ENCODE measurements at regions not wholly inside any gene's neighbourhood (a gene's known extent, or its start where the extent isn't known, plus 50 kb on each side); places are given as distances from the start of the nearest gene placed in this dataset.

DNA sequence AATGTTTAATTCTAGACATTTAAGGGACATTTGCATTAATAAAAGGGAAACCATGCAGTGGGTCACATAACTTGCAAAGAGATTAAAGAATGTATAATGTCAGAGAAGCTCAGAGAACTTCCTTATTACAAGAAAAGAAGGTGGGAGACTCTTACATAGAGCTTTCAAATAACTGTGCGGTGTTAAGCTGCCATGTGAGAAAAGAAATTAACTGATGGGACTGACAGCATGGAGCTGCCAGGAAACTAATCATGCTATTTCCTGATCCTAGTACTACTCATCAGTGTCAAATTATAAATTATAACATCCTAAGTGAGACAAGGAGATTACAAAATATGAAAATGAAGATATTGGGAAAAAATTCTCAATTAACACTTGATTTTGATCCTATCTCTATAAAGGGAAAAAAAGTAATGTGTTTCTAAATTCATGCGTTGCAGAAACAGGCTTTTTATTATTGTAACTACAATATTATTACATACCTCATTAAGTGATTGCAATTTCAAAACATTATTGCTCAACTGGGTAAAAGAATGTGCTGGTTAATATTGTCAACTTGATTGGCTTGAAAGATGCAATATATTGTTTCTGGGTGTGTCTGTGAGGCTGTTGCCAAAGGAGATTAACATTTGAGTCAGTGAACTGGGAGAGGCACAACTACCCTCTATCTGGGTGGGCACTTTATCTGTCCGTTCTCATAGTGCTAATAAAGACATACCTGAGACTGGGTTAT is 609.5 kb upstream of the NUDT12 start:
- no peak for TF ChIP-seq TEAD4 (IDR thresholded peaks at IDR 0.05)
- no peak for TF ChIP-seq FOXM1 (IDR thresholded peaks at IDR 0.05; ENCODE audit: borderline replicate concordance, low read depth)
- no peak for TF ChIP-seq RAD21 (IDR thresholded peaks at IDR 0.05; ENCODE audit: low read depth)
- no peak for TF ChIP-seq CREB1 (IDR thresholded peaks at IDR 0.05; ENCODE audit: low read depth)
- TF ChIP-seq CEBPB (IDR thresholded peaks at IDR 0.05) = no peak
- TF ChIP-seq, protein P1, sequence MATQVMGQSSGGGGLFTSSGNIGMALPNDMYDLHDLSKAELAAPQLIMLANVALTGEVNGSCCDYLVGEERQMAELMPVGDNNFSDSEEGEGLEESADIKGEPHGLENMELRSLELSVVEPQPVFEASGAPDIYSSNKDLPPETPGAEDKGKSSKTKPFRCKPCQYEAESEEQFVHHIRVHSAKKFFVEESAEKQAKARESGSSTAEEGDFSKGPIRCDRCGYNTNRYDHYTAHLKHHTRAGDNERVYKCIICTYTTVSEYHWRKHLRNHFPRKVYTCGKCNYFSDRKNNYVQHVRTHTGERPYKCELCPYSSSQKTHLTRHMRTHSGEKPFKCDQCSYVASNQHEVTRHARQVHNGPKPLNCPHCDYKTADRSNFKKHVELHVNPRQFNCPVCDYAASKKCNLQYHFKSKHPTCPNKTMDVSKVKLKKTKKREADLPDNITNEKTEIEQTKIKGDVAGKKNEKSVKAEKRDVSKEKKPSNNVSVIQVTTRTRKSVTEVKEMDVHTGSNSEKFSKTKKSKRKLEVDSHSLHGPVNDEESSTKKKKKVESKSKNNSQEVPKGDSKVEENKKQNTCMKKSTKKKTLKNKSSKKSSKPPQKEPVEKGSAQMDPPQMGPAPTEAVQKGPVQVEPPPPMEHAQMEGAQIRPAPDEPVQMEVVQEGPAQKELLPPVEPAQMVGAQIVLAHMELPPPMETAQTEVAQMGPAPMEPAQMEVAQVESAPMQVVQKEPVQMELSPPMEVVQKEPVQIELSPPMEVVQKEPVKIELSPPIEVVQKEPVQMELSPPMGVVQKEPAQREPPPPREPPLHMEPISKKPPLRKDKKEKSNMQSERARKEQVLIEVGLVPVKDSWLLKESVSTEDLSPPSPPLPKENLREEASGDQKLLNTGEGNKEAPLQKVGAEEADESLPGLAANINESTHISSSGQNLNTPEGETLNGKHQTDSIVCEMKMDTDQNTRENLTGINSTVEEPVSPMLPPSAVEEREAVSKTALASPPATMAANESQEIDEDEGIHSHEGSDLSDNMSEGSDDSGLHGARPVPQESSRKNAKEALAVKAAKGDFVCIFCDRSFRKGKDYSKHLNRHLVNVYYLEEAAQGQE (IDR thresholded peaks at IDR 0.05; ENCODE audit: low read depth) = no peak
- no peak for TF ChIP-seq YY1 (IDR thresholded peaks at IDR 0.05; ENCODE audit: low read depth)
- no peak for TF ChIP-seq EP300 (IDR thresholded peaks at IDR 0.05; ENCODE audit: borderline replicate concordance)
- TF ChIP-seq NFIC (IDR thresholded peaks at IDR 0.05) = no peak

- TF ChIP-seq MAX (IDR thresholded peaks at IDR 0.05) (no peak), EP300 (IDR thresholded peaks at IDR 0.05; ENCODE audit: borderline replicate concordance) (no peak), CREB1 (IDR thresholded peaks at IDR 0.05; ENCODE audit: low read depth) (no peak), TAF1 (IDR thresholded peaks at IDR 0.05; ENCODE audit: low read depth) (no peak), TCF12 (IDR thresholded peaks at IDR 0.05; ENCODE audit: low read depth) (no peak), RAD21 (IDR thresholded peaks at IDR 0.05; ENCODE audit: low read depth) (no peak), ZBTB7A (IDR thresholded peaks at IDR 0.05; ENCODE audit: low read depth) (no peak), USF1 (IDR thresholded peaks at IDR 0.05) (no peak), YY1 (IDR thresholded peaks at IDR 0.05; ENCODE audit: low read depth) (no peak), CEBPB (IDR thresholded peaks at IDR 0.05) (no peak), EGR1 (IDR thresholded peaks at IDR 0.05) (no peak), FOXM1 (IDR thresholded peaks at IDR 0.05; ENCODE audit: borderline replicate concordance, low read depth) (no peak), TEAD4 (IDR thresholded peaks at IDR 0.05) (no peak), NFIC (IDR thresholded peaks at IDR 0.05) (no peak)
- TF ChIP-seq, protein P1 (IDR thresholded peaks at IDR 0.05; ENCODE audit: low read depth) = no peak
These were observed 608.3 kb upstream of the NUDT12 start for GRCh38 chr5:104170926-104171325.

DNA sequence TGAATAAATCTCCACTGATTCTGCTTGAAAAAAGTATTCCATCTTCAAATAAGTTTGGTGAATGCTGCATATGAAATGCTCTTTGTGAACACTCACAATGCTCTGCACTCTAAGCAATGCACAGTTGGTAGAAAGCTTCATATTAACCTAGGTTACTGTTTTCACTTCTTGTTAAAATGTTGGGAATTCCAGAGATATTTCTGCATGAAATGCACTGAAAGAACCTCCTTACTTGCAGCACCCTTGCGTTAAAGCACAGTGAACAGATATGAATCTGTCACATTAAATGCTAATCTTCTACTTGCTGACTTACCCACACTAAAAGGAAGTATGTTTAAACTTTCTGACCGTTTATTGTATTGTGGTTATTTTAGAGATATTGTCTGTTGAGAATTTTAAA is 584.1 kb upstream of the NUDT12 start:
- TF ChIP-seq TAF1 (IDR thresholded peaks at IDR 0.05; ENCODE audit: low read depth) = no peak
- no peak for TF ChIP-seq MAX (IDR thresholded peaks at IDR 0.05)
- no peak for TF ChIP-seq EP300 (IDR thresholded peaks at IDR 0.05; ENCODE audit: borderline replicate concordance)
- TF ChIP-seq CREB1 (IDR thresholded peaks at IDR 0.05; ENCODE audit: low read depth) = no peak
- TF ChIP-seq CEBPB (IDR thresholded peaks at IDR 0.05) = no peak
- no peak for TF ChIP-seq EGR1 (IDR thresholded peaks at IDR 0.05)
- TF ChIP-seq TCF12 (IDR thresholded peaks at IDR 0.05; ENCODE audit: low read depth) = no peak
- no peak for TF ChIP-seq RAD21 (IDR thresholded peaks at IDR 0.05; ENCODE audit: low read depth)
- no peak for TF ChIP-seq FOXM1 (IDR thresholded peaks at IDR 0.05; ENCODE audit: borderline replicate concordance, low read depth)
- TF ChIP-seq YY1 (IDR thresholded peaks at IDR 0.05; ENCODE audit: low read depth) = no peak
- no peak for TF ChIP-seq USF1 (IDR thresholded peaks at IDR 0.05)
- TF ChIP-seq TEAD4 (IDR thresholded peaks at IDR 0.05) = no peak
- no peak for TF ChIP-seq NFIC (IDR thresholded peaks at IDR 0.05)

DNA sequence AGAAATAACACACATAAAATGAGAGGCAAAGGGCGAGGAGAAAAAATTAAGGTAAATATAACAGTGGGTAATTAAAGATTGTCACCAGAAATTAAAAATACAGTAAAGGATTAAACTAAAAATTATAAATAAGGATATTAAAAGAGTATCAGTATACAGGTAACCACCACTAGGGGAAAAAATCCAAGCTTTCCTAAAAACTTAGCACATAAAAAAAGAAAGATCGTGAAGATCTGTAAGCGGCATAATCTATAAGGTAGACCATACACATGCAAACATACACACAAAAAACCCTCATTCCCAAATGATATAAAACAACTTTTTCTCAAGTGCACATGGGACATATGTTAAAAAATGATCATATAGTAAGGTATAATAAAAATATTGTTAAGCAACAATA is 577.3 kb upstream of the NUDT12 start:
- TF ChIP-seq TAF1 (IDR thresholded peaks at IDR 0.05; ENCODE audit: low read depth) (no peak), TEAD4 (IDR thresholded peaks at IDR 0.05) (no peak), RAD21 (IDR thresholded peaks at IDR 0.05; ENCODE audit: low read depth) (no peak)

DNA sequence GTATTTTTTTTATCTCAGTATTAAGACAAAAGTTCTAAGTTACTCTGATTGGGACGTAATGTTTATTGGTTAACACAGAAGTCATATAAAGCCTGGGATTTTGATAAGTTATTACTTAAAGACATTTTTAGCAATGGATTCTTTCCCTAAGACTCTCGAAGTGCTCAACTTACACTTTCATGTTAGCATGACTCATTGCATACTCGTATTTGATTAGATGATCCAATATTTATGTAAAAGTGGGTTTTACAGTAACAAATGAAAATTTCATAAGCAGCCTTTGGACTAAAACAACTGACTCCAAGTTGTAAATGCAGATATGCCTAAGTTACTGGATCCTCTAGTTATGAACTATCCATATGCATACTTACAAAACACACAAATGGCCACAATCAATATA is 567.7 kb upstream of the NUDT12 start:
- TF ChIP-seq USF1 (IDR thresholded peaks at IDR 0.05) = no peak
- no peak for TF ChIP-seq TAF1 (IDR thresholded peaks at IDR 0.05; ENCODE audit: low read depth)
- TF ChIP-seq EP300 (IDR thresholded peaks at IDR 0.05; ENCODE audit: borderline replicate concordance) = no peak
- no peak for TF ChIP-seq CEBPB (IDR thresholded peaks at IDR 0.05)
- TF ChIP-seq EGR1 (IDR thresholded peaks at IDR 0.05) = no peak
- TF ChIP-seq, protein P1 (IDR thresholded peaks at IDR 0.05; ENCODE audit: low read depth) = no peak
- TF ChIP-seq TCF12 (IDR thresholded peaks at IDR 0.05; ENCODE audit: low read depth) = no peak
- no peak for TF ChIP-seq ZBTB7A (IDR thresholded peaks at IDR 0.05; ENCODE audit: low read depth)
- no peak for TF ChIP-seq FOXM1 (IDR thresholded peaks at IDR 0.05; ENCODE audit: borderline replicate concordance, low read depth)
- no peak for TF ChIP-seq MAX (IDR thresholded peaks at IDR 0.05)
- no peak for TF ChIP-seq YY1 (IDR thresholded peaks at IDR 0.05; ENCODE audit: low read depth)
- TF ChIP-seq CREB1 (IDR thresholded peaks at IDR 0.05; ENCODE audit: low read depth) = no peak
- no peak for TF ChIP-seq RAD21 (IDR thresholded peaks at IDR 0.05; ENCODE audit: low read depth)
- no peak for TF ChIP-seq NFIC (IDR thresholded peaks at IDR 0.05)
